Sigmoid colon (tissue), 6 donors: ENCODE measurements at regions not wholly inside any gene's neighbourhood (a gene's known extent, or its start where the extent isn't known, plus 50 kb on each side); places are given as distances from the start of the nearest gene placed in this dataset.

ENCODE experiments used
- DNase-seq: peaks from one replicate; pipeline ENCODE4 v3.0.0-alpha.2; 2019
- H3K27ac ChIP-seq, 4 donors: fragments of 200-600 bp; sonication (generic); one replicate each; pipeline ENCODE4 v1.5.1; 2016 to 2019; ENCODE audit warnings: mild to moderate bottlenecking in 1 of 4
- H3K27me3 ChIP-seq, 3 donors: fragments of 200-600 bp; sonication (generic); one replicate each; pipeline ENCODE4 v1.5.1; 2019; ENCODE audit warnings: mild to moderate bottlenecking in 1 of 3
- H3K36me3 ChIP-seq, 4 donors: fragments of 200-600 bp; sonication (generic); one replicate each; pipeline ENCODE4 v1.5.1; 2016 to 2019
- H3K4me1 ChIP-seq, 4 donors: fragments of 200-600 bp; sonication (generic); one replicate each; pipeline ENCODE4 v1.5.1; 2017 to 2019
- H3K4me3 ChIP-seq, 4 donors: fragments of 200-600 bp; sonication (generic); one replicate each; pipeline ENCODE4 v1.5.1; 2017 to 2019; ENCODE audit warnings: mild to moderate bottlenecking in 2 of 4, moderate library complexity in 1 of 4
- H3K9me3 ChIP-seq, 4 donors: fragments of 200-600 bp in 3 of 4; sonication (generic) in 3 of 4; one replicate each; pipeline versions ENCODE4 v1.5.1 to v1.6.1; 2013 to 2019
- CTCF ChIP-seq, 4 experiments: fragments of 450-650 bp in 3 of 4; fragments of 200-600 bp in 1 of 4; IDR thresholded peaks; one replicate each; pipeline ENCODE4 v1.5.1; 2016 to 2019; ENCODE audit warnings: antibody characterized with exemption in 4 of 4, mild to moderate bottlenecking in 3 of 4, moderate library complexity in 2 of 4
- EP300 ChIP-seq, 4 donors: sonication (generic); formaldehyde crosslinking; IDR thresholded peaks; one replicate each; pipeline ENCODE4 v1.6.1; 2017; ENCODE audit warnings: antibody characterized with exemption in 4 of 4
- POLR2A ChIP-seq, 2 donors: fragments of 450-650 bp; IDR thresholded peaks; one replicate each; pipeline ENCODE4 v1.6.1; 2016; ENCODE audit warnings: antibody characterized with exemption in 2 of 2, mild to moderate bottlenecking in 2 of 2, moderate library complexity in 2 of 2
- POLR2AphosphoS5 ChIP-seq, 4 donors: sonication (generic); formaldehyde crosslinking; IDR thresholded peaks; one replicate each; pipeline ENCODE4 v1.6.1; 2017; ENCODE audit warnings: antibody characterized with exemption in 4 of 4
- WGBS, 2 donors: extraction: QIAGEN DNeasy Blood & Tissue Kit; methylation state at CpG; one replicate each; pipeline ENCODE4 v1.1.7; 2013; 5-methylcytosine and 5-hydroxymethylcytosine counted together
- intact Hi-C: fragments of 100-400 bp; cut with DNase I; formaldehyde crosslinking; loops from one replicate; pipeline ENCODE4 v1.15.1; 2023
- donor health status: healthy with polysubstance abuse.
- donor health status: healthy.

- TF ChIP-seq POLR2A (IDR thresholded peaks at IDR 0.05), result no peak
- no peak for TF ChIP-seq CTCF (IDR thresholded peaks at IDR 0.05)
- no peak for TF ChIP-seq EP300 (IDR thresholded peaks at IDR 0.05)
- TF ChIP-seq POLR2AphosphoS5 (IDR thresholded peaks at IDR 0.05), result no peak
- H3K4me3 ChIP-seq, result no peak overlapping the region
- no peaks in the 10 kb centered on the region for H3K36me3 ChIP-seq
- H3K4me1 ChIP-seq, result peaks cover 0 to 39% (median 33%) of the 10 kb centered on the region in 4 donors
- H3K27me3 ChIP-seq, result no peaks in the 10 kb centered on the region
- 76 to 77% methylated on average over 6 of the region's 6 CpGs for WGBS, 2 donors
- H3K9me3 ChIP-seq, result no peaks in the 10 kb centered on the region
- no peak for DNase-seq
- intact Hi-C loops, result no loop called here
- H3K27ac ChIP-seq, result peak overlapping the region in 3 of 4 donors; percentile 75 to 83 (median 80)
These were observed 1178.8 kb downstream of the VRK1 start for GRCh38 chr14:97975962-97976361.

- Histone ChIP-seq H3K9me3 (no peaks in the 10 kb centered on the region), H3K36me3 (no peaks in the 10 kb centered on the region), H3K4me3 (peak overlapping the region in 3 of 4 donors; percentile 10 to 51 (median 48)), H3K27me3 (no peaks in the 10 kb centered on the region), H3K4me1 (peaks cover 0 to 39% (median 33%) of the 10 kb centered on the region in 4 donors), H3K27ac (peak overlapping the region; percentile 75 to 83 (median 80))
- intact Hi-C loops, result no loop called here
- TF ChIP-seq POLR2A (IDR thresholded peaks at IDR 0.05), result no peak
- TF ChIP-seq POLR2AphosphoS5 (IDR thresholded peaks at IDR 0.05), result no peak
- TF ChIP-seq EP300 (IDR thresholded peaks at IDR 0.05), result no peak
- no peak for TF ChIP-seq CTCF (IDR thresholded peaks at IDR 0.05)
- 26 to 64% methylated on average over 6 of the region's 6 CpGs for WGBS, 2 donors
- DNase-seq, result no peak
These were observed 1179.7 kb downstream of the VRK1 start for GRCh38 chr14:97976861-97977260.

GRCh38 chr14:97977651-97978261, 1180.6 kb downstream of the VRK1 start:
- H3K27me3 ChIP-seq, result no peaks in the 10 kb centered on the region
- intact Hi-C loops, result no loop called here
- H3K9me3 ChIP-seq, result no peaks in the 10 kb centered on the region
- peaks cover 0 to 39% (median 33%) of the 10 kb centered on the region in 4 donors for H3K4me1 ChIP-seq
- 8 to 54% methylated on average over 17 of the region's 17 CpGs for WGBS, 2 donors
- peak overlapping the region; percentile 28 to 51 (median 46) for H3K4me3 ChIP-seq
- no peak for TF ChIP-seq POLR2A (IDR thresholded peaks at IDR 0.05)
- TF ChIP-seq POLR2AphosphoS5 (IDR thresholded peaks at IDR 0.05), result peak in 3 of 4 donors; percentile 54 to 62 (median 60)
- no peaks in the 10 kb centered on the region for H3K36me3 ChIP-seq
- H3K27ac ChIP-seq, result peak overlapping the region; percentile 75 to 83 (median 80)
- DNase-seq, result peak; percentile 91

GRCh38 chr14:97978341-97978740, 1181.2 kb downstream of the VRK1 start:
- Histone ChIP-seq H3K9me3 (no peaks in the 10 kb centered on the region), H3K27ac (peak overlapping the region; percentile 75 to 83 (median 80)), H3K4me3 (peak overlapping the region; percentile 28 to 51 (median 46)), H3K36me3 (no peaks in the 10 kb centered on the region), H3K27me3 (no peaks in the 10 kb centered on the region), H3K4me1 (peaks cover 0 to 39% (median 33%) of the 10 kb centered on the region in 4 donors)
- DNase-seq, result peak; percentile 89
- intact Hi-C loops, result no loop called here
- TF ChIP-seq POLR2A (IDR thresholded peaks at IDR 0.05) (no peak), POLR2AphosphoS5 (IDR thresholded peaks at IDR 0.05) (peak in 1 of 4 donors; percentile 10), CTCF (IDR thresholded peaks at IDR 0.05) (peak in 2 of 4 experiments; percentile 19 to 41)
- 2% methylated on average over 9 of the region's 9 CpGs for WGBS, 2 donors

- Histone ChIP-seq H3K27me3 (no peaks in the 10 kb centered on the region), H3K27ac (no peak overlapping the region), H3K36me3 (no peaks in the 10 kb centered on the region), H3K9me3 (no peaks in the 10 kb centered on the region), H3K4me3 (no peak overlapping the region), H3K4me1 (no peaks in the 10 kb centered on the region)
- no peak for DNase-seq
- intact Hi-C loops, result no loop called here
- TF ChIP-seq CTCF (IDR thresholded peaks at IDR 0.05) (no peak), POLR2A (IDR thresholded peaks at IDR 0.05) (no peak), POLR2AphosphoS5 (IDR thresholded peaks at IDR 0.05) (no peak), EP300 (IDR thresholded peaks at IDR 0.05) (no peak)
- 72 to 75% methylated on average over 4 of the region's 4 CpGs for WGBS, 2 donors
These were observed 1196.4 kb downstream of the VRK1 start for GRCh38 chr14:97993508-97994019.
